GM10266 (cell line): ENCODE measurements at regions not wholly inside any gene's neighbourhood (a gene's known extent, or its start where the extent isn't known, plus 50 kb on each side); places are given as distances from the start of the nearest gene placed in this dataset.

ENCODE experiments used
- DNase-seq: peaks from one replicate; pipeline ENCODE4 v3.0.0; 2012; ENCODE audit errors: extremely low spot score
- TF ChIP-seq, protein P1 (sequence below): IDR thresholded peaks from 2 replicates; pipeline ENCODE4 v1.5.1; 2012; ENCODE audit warnings: mild to moderate bottlenecking, low read depth; ENCODE audit not compliant: control insufficient read depth, insufficient read depth; ENCODE audit errors: missing control alignments

DNA sequence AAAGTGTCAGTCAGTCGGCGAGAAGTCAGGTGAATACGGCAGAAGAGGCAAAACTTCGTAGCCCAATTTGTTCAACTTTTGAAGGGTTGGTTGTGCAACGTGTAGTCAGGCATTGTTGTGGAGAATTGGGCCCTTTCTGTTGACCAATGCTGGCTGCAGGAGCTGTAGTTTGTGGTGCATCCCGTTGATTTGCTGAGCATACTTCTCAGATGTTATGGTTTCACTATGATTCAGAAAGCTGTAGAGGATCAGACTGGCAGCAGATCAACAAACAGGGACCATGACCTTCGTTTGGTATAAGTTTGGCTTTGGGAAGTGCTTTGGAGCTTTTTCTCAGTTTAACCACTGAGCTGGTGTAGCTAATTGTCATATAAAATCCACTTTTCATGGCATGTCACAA lies 190.2 kb upstream of the ADAMTS5 start:
- TF ChIP-seq, protein P1, sequence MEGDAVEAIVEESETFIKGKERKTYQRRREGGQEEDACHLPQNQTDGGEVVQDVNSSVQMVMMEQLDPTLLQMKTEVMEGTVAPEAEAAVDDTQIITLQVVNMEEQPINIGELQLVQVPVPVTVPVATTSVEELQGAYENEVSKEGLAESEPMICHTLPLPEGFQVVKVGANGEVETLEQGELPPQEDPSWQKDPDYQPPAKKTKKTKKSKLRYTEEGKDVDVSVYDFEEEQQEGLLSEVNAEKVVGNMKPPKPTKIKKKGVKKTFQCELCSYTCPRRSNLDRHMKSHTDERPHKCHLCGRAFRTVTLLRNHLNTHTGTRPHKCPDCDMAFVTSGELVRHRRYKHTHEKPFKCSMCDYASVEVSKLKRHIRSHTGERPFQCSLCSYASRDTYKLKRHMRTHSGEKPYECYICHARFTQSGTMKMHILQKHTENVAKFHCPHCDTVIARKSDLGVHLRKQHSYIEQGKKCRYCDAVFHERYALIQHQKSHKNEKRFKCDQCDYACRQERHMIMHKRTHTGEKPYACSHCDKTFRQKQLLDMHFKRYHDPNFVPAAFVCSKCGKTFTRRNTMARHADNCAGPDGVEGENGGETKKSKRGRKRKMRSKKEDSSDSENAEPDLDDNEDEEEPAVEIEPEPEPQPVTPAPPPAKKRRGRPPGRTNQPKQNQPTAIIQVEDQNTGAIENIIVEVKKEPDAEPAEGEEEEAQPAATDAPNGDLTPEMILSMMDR, result no peak
- no peak for DNase-seq

DNA sequence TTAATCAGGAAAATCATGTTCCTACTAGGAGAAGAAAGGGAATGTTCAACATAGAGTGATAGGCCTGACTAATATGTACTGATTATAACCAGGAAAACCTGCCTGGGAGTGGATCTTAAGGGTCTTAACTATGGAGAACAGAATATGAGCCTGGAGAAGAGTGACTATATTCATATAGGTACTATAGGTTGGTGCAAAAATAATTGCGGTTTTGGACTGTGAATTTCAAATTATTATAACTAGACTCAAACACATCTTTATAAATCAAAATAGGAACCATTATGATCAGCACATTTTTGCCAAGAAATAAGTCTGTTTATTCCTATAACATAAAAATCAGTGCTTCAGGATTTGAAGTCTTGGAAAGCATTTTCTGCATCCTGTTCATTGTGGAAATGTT lies 189.8 kb upstream of the ADAMTS5 start:
- TF ChIP-seq, protein P1, result no peak
- DNase-seq, result no peak

DNA sequence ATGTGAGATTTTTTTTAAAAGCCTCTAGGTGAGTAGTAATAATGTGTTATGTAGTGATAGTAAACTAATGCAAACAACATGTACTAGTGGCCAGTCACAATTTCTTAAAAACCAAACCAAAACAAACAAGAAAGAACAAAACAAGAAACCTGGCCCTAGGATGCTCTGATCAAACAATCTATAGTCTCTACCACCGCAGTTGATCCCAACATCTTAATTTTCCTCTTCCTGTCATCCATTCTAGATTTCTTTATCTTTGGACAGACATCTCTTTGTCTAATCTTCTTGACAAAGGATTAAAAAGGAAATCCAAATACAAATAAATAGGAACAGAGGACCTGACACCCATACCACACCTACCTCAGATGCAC lies 188.2 kb upstream of the ADAMTS5 start:
- DNase-seq, result no peak
- TF ChIP-seq, protein P1, result no peak

DNA sequence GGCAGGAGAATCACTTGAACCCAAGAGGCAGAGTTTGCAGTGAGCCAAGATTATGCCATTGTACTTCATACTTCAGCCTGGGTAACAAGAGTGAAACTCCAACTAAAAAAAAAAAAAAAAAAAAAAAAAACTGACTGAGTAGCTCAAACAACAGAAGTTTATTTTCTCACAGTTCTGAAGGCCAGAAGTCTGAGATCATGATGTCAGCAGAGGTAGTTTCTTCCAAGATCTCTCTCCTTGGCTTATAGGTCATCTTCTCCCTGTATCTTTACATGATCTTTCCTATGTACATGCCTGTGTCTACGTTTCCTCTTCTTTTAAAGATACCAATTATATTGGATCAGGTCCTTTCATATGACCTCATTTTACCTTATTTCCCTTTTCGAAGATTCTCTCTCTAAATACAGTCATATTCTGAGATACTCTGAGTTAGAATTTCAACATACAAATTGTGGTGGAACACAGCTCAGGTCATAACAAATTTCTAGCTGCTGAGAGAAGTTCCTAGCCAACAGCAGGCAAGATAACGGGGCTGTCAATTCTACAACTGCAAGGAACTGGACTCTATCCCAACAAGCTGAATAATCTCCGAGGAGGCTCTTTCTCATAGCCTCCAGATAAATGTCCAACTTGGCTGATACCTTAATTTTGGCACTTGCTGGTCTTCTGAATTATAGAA lies 187.7 kb upstream of the ADAMTS5 start:
- no peak for DNase-seq
- TF ChIP-seq, protein P1, result no peak

DNA sequence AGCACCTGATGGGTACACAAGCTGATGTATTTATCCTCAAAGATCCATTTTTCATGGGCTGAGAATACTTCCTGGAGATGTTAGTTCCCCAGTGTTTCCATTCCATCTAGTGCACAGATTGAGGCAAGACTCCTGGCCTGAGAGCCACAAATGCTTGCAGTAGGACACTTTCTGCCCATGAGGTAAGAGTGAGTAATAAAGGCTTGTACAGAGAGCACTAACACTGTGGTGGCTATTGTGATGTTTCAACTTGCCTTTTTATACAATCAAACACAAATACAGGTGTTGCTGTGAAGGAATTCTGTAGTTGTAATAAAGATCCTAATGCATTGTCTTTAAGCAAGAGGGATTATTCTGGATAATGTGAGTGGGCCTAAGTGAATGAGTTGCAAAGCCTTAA lies 186.1 kb upstream of the ADAMTS5 start:
- DNase-seq, result no peak
- TF ChIP-seq, protein P1, result no peak

DNA sequence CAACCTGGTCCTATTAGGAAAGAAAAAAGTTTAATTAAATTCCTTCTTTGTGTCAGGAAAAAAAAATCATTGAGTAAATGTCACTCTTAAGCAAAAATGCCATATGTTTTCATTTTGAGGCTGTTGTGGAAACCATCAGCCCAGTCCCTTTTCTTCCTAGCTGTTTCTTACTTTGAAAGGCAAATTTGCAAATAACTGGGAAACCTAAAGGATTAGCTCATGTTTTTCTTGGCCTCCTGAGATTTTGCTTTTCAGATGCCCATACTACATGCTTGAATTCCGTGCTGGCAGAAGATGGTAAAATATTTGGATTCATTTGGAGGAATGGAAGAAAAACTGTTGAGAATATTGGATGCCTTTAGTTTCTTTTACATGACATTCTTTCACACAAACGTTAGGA lies 182.1 kb upstream of the ADAMTS5 start:
- no peak for DNase-seq
- TF ChIP-seq, protein P1, result no peak

DNA sequence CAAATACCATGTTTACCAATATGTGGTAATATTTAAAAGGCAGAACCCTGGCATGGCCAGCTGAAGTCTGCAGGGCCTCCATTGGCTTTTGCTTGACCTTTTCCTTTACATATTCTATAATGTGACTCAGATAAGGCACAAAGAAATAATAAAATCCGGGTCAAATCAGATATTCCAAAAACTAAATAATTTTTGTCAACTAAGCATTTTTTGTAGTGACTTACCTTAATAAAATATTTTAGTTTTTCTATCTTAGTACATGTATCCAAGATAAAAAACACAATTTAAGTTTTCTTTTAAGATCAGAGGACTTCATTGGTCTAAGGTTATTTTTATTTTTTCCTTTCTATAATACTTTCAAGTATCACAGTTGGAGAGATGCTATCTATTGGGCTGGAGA lies 179.4 kb upstream of the ADAMTS5 start:
- TF ChIP-seq, protein P1, result no peak
- no peak for DNase-seq
